ENCODE measurements at regions not wholly inside any gene's neighbourhood (a gene's known extent, or its start where the extent isn't known, plus 50 kb on each side); places are given as distances from the start of the nearest gene placed in this dataset.
"Not testable (repeated sequence)": the region's sequence is repeated elsewhere in the genome, so short reads cannot be mapped to it uniquely, and the experiment has no call there.

- H3K4me2 ChIP-seq, result no peak overlapping the region
- no peaks in the 10 kb centered on the region for H3K4me1 ChIP-seq
- H3K27ac ChIP-seq, result no peak overlapping the region
- no peak overlapping the region for H3K4me3 Mint-ChIP-seq
- H3K27me3 ChIP-seq, result no peaks in the 10 kb centered on the region
- no peak overlapping the region for H2AFZ ChIP-seq (replicated peaks)
- no peaks in the 10 kb centered on the region for H3K9me3 Mint-ChIP-seq
- H3K4me3 ChIP-seq, result no peak overlapping the region
- H3K27me3 Mint-ChIP-seq (ENCODE audit: insufficient read depth, low read depth), result no peaks in the 10 kb centered on the region
- no peaks in the 10 kb centered on the region for H3K36me3 Mint-ChIP-seq
- no peak overlapping the region for H3K9ac ChIP-seq
- H4K20me1 ChIP-seq (ENCODE audit: low read depth), result no peaks in the 10 kb centered on the region
- TF ChIP-seq CTCF (IDR thresholded peaks at IDR 0.05), result no peak
- TF ChIP-seq EZH2phosphoT487 (IDR thresholded peaks at IDR 0.05), result no peak
- no peak for TF ChIP-seq EZH2 (IDR thresholded peaks at IDR 0.05)
- no peaks in the 10 kb centered on the region for H3K79me2 ChIP-seq (ENCODE audit: low read depth)
- no peaks in the 10 kb centered on the region for H3K36me3 ChIP-seq
- H3K4me1 Mint-ChIP-seq, result no peaks in the 10 kb centered on the region
- no peak for DNase-seq (ENCODE audit: low spot score)
- no peak overlapping the region for H3K27ac Mint-ChIP-seq
- no peaks in the 10 kb centered on the region for H3F3A ChIP-seq (ENCODE audit: low read depth)
- H3K9me3 ChIP-seq (ENCODE audit: low read depth), result no peaks in the 10 kb centered on the region
Observed at GRCh38 chr1:172851856-172852255, 193.0 kb downstream of the FASLG start.

- H3K9ac ChIP-seq, result not testable (repeated sequence)
Observed at GRCh38 chr1:172855983-172856382, 194.8 kb downstream of the TNFSF18 start.

GRCh38 chr1:172863031-172863430 is 187.7 kb downstream of the TNFSF18 start:
- no peak for DNase-seq (ENCODE audit: low spot score)
- Histone ChIP-seq H3K4me1 (no peaks in the 10 kb centered on the region), H3K9ac (no peak overlapping the region), H2AFZ (replicated peaks) (no peak overlapping the region), H3K4me2 (no peak overlapping the region), H3K27me3 (no peaks in the 10 kb centered on the region), H3K9me3 (ENCODE audit: low read depth) (peaks cover 10% of the 10 kb centered on the region), H3K4me3 (no peak overlapping the region), H3K27ac (no peak overlapping the region), H4K20me1 (ENCODE audit: low read depth) (no peaks in the 10 kb centered on the region), H3K79me2 (ENCODE audit: low read depth) (no peaks in the 10 kb centered on the region), H3K36me3 (no peaks in the 10 kb centered on the region), H3F3A (ENCODE audit: low read depth) (no peaks in the 10 kb centered on the region)
- no peaks in the 10 kb centered on the region for H3K27me3 Mint-ChIP-seq (ENCODE audit: insufficient read depth, low read depth)
- H3K9me3 Mint-ChIP-seq, result no peaks in the 10 kb centered on the region
- no peak overlapping the region for H3K4me3 Mint-ChIP-seq
- no peaks in the 10 kb centered on the region for H3K36me3 Mint-ChIP-seq
- no peaks in the 10 kb centered on the region for H3K4me1 Mint-ChIP-seq
- no peak overlapping the region for H3K27ac Mint-ChIP-seq
- no peak for TF ChIP-seq EZH2phosphoT487 (IDR thresholded peaks at IDR 0.05)
- TF ChIP-seq EZH2 (IDR thresholded peaks at IDR 0.05), result no peak
- no peak for TF ChIP-seq CTCF (IDR thresholded peaks at IDR 0.05)

More at GRCh38 chr1:172855983-172856382, 194.8 kb downstream of the TNFSF18 start:
- not testable (repeated sequence) for H3K4me1 Mint-ChIP-seq; H3K27me3 ChIP-seq; H2AFZ ChIP-seq (replicated peaks); H3K79me2 ChIP-seq (ENCODE audit: low read depth); H3K36me3 Mint-ChIP-seq; H3F3A ChIP-seq (ENCODE audit: low read depth); H3K4me3 Mint-ChIP-seq; H4K20me1 ChIP-seq (ENCODE audit: low read depth); H3K9me3 ChIP-seq (ENCODE audit: low read depth); H3K36me3 ChIP-seq; H3K27ac ChIP-seq; H3K4me3 ChIP-seq; H3K4me1 ChIP-seq; H3K27ac Mint-ChIP-seq; H3K9me3 Mint-ChIP-seq; DNase-seq (ENCODE audit: low spot score); H3K4me2 ChIP-seq; H3K27me3 Mint-ChIP-seq (ENCODE audit: insufficient read depth, low read depth)

- Mint-ChIP-seq H3K27ac (no peak overlapping the region), H3K36me3 (no peaks in the 10 kb centered on the region), H3K4me1 (no peaks in the 10 kb centered on the region), H3K27me3 (ENCODE audit: insufficient read depth, low read depth) (no peaks in the 10 kb centered on the region), H3K9me3 (no peaks in the 10 kb centered on the region), H3K4me3 (no peak overlapping the region)
- no peak overlapping the region for H3K27ac ChIP-seq
- H2AFZ ChIP-seq (replicated peaks), result no peak overlapping the region
- H3K36me3 ChIP-seq, result no peaks in the 10 kb centered on the region
- no peaks in the 10 kb centered on the region for H3K79me2 ChIP-seq (ENCODE audit: low read depth)
- H4K20me1 ChIP-seq (ENCODE audit: low read depth), result no peaks in the 10 kb centered on the region
- no peak overlapping the region for H3K4me2 ChIP-seq
- no peak for DNase-seq (ENCODE audit: low spot score)
- no peak for TF ChIP-seq CTCF (IDR thresholded peaks at IDR 0.05)
- TF ChIP-seq EZH2phosphoT487 (IDR thresholded peaks at IDR 0.05), result no peak
- no peak for TF ChIP-seq EZH2 (IDR thresholded peaks at IDR 0.05)
- H3K9me3 ChIP-seq (ENCODE audit: low read depth), result peaks cover 6% of the 10 kb centered on the region
- H3K9ac ChIP-seq, result no peak overlapping the region
- H3K27me3 ChIP-seq, result no peaks in the 10 kb centered on the region
- H3K4me3 ChIP-seq, result no peak overlapping the region
- no peaks in the 10 kb centered on the region for H3K4me1 ChIP-seq
- no peaks in the 10 kb centered on the region for H3F3A ChIP-seq (ENCODE audit: low read depth)
Observed at GRCh38 chr1:172867216-172867818, 183.4 kb downstream of the TNFSF18 start.
